ENCODE measurements at regions not wholly inside any gene's neighbourhood (a gene's known extent, or its start where the extent isn't known, plus 50 kb on each side); places are given as distances from the start of the nearest gene placed in this dataset.
"Not testable (repeated sequence)": the region's sequence is repeated elsewhere in the genome, so short reads cannot be mapped to it uniquely, and the experiment has no call there.

GRCh38 chr7:67662804-67663203, 666.2 kb downstream of the TYW1 start:
- TF ChIP-seq CTCF (IDR thresholded peaks at IDR 0.05; ENCODE audit: insufficient read depth, low read length, poor library complexity, severe bottlenecking) = no peak
- no peak for DNase-seq (ENCODE audit: low read depth)
- H3K27me3 ChIP-seq (ENCODE audit: control insufficient read depth, insufficient read depth, low read length) = no peaks in the 10 kb centered on the region
- no peaks in the 10 kb centered on the region for H3K36me3 ChIP-seq (ENCODE audit: control insufficient read depth, insufficient read depth, low read length)
- no peak overlapping the region for H3K4me3 ChIP-seq (ENCODE audit: low read depth, low read length)

- DNase-seq (ENCODE audit: low read depth) = no peak
- no peak overlapping the region for H3K4me3 ChIP-seq (ENCODE audit: low read depth, low read length)
- no peaks in the 10 kb centered on the region for H3K27me3 ChIP-seq (ENCODE audit: control insufficient read depth, insufficient read depth, low read length)
- TF ChIP-seq CTCF (IDR thresholded peaks at IDR 0.05; ENCODE audit: insufficient read depth, low read length, poor library complexity, severe bottlenecking) = no peak
- H3K36me3 ChIP-seq (ENCODE audit: control insufficient read depth, insufficient read depth, low read length) = no peaks in the 10 kb centered on the region
These were observed 667.0 kb downstream of the TYW1 start for GRCh38 chr7:67663644-67664043.

- not testable (repeated sequence) for H3K36me3 ChIP-seq (ENCODE audit: control insufficient read depth, insufficient read depth, low read length); H3K27me3 ChIP-seq (ENCODE audit: control insufficient read depth, insufficient read depth, low read length); H3K4me3 ChIP-seq (ENCODE audit: low read depth, low read length); DNase-seq (ENCODE audit: low read depth)
These were observed 669.7 kb downstream of the TYW1 start for GRCh38 chr7:67666359-67666758.

- no peak for TF ChIP-seq CTCF (IDR thresholded peaks at IDR 0.05; ENCODE audit: insufficient read depth, low read length, poor library complexity, severe bottlenecking)
- H3K4me3 ChIP-seq (ENCODE audit: low read depth, low read length) = no peak overlapping the region
These were observed 674.4 kb downstream of the TYW1 start for GRCh38 chr7:67671006-67671548.

GRCh38 chr7:67673861-67674260, 677.2 kb downstream of the TYW1 start:
- no peak overlapping the region for H3K4me3 ChIP-seq (ENCODE audit: low read depth, low read length)
- no peaks in the 10 kb centered on the region for H3K27me3 ChIP-seq (ENCODE audit: control insufficient read depth, insufficient read depth, low read length)
- TF ChIP-seq CTCF (IDR thresholded peaks at IDR 0.05; ENCODE audit: insufficient read depth, low read length, poor library complexity, severe bottlenecking) = no peak
- no peaks in the 10 kb centered on the region for H3K36me3 ChIP-seq (ENCODE audit: control insufficient read depth, insufficient read depth, low read length)
- DNase-seq (ENCODE audit: low read depth) = no peak

More at GRCh38 chr7:67671006-67671548, 674.4 kb downstream of the TYW1 start:
- Histone ChIP-seq H3K27me3 (ENCODE audit: control insufficient read depth, insufficient read depth, low read length) (no peaks in the 10 kb centered on the region), H3K36me3 (ENCODE audit: control insufficient read depth, insufficient read depth, low read length) (no peaks in the 10 kb centered on the region)
- DNase-seq (ENCODE audit: low read depth) = no peak

- not testable (repeated sequence) for DNase-seq (ENCODE audit: low read depth); H3K36me3 ChIP-seq (ENCODE audit: control insufficient read depth, insufficient read depth, low read length); H3K27me3 ChIP-seq (ENCODE audit: control insufficient read depth, insufficient read depth, low read length); H3K4me3 ChIP-seq (ENCODE audit: low read depth, low read length)
These were observed 678.2 kb downstream of the TYW1 start for GRCh38 chr7:67674862-67675261.

- no peak for DNase-seq (ENCODE audit: low read depth)
- no peak for TF ChIP-seq CTCF (IDR thresholded peaks at IDR 0.05; ENCODE audit: insufficient read depth, low read length, poor library complexity, severe bottlenecking)
- no peaks in the 10 kb centered on the region for H3K27me3 ChIP-seq (ENCODE audit: control insufficient read depth, insufficient read depth, low read length)
- no peaks in the 10 kb centered on the region for H3K36me3 ChIP-seq (ENCODE audit: control insufficient read depth, insufficient read depth, low read length)
- no peak overlapping the region for H3K4me3 ChIP-seq (ENCODE audit: low read depth, low read length)
These were observed 679.3 kb downstream of the TYW1 start for GRCh38 chr7:67675971-67676370.
